Panc1 (cell line): ENCODE measurements at regions not wholly inside any gene's neighbourhood (a gene's known extent, or its start where the extent isn't known, plus 50 kb on each side); places are given as distances from the start of the nearest gene placed in this dataset.

Experiments used
- TF ChIP-seq, protein P1 (sequence below): fragments of 450-650 bp; IDR thresholded peaks from 2 replicates; pipeline ENCODE4 v1.5.1; 2017; ENCODE audit warnings: mild to moderate bottlenecking
- TF ChIP-seq, protein P2 (sequence below), 2 experiments: IDR thresholded peaks; 2 replicates each; pipeline ENCODE4 v1.6.1; 2011 to 2012; ENCODE audit warnings: low read depth in 2 of 2, control low read depth in 1 of 2, low read length in 1 of 2, mild to moderate bottlenecking in 1 of 2, moderate library complexity in 1 of 2; ENCODE audit not compliant: insufficient read depth in 1 of 2

DNA sequence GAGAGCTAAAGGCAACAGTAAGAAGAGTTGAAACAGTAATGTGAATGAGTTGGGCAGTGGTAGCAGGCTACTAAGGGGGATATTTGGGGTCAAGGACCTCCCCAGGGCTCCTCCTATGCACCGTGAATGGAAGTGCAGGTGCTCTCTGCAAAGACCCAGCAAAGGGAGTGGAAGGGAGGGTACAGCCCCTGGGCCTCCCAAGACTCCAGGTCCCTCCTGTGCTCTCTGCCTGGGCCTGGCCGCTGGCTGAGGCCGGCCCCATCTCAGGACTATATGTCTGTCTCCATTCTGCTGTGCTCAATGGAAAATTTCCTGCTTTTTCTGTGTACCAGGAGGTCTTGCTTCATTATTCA lies 372.1 kb upstream of the MKI67 start:
- TF ChIP-seq, protein P1, sequence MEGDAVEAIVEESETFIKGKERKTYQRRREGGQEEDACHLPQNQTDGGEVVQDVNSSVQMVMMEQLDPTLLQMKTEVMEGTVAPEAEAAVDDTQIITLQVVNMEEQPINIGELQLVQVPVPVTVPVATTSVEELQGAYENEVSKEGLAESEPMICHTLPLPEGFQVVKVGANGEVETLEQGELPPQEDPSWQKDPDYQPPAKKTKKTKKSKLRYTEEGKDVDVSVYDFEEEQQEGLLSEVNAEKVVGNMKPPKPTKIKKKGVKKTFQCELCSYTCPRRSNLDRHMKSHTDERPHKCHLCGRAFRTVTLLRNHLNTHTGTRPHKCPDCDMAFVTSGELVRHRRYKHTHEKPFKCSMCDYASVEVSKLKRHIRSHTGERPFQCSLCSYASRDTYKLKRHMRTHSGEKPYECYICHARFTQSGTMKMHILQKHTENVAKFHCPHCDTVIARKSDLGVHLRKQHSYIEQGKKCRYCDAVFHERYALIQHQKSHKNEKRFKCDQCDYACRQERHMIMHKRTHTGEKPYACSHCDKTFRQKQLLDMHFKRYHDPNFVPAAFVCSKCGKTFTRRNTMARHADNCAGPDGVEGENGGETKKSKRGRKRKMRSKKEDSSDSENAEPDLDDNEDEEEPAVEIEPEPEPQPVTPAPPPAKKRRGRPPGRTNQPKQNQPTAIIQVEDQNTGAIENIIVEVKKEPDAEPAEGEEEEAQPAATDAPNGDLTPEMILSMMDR = no peak
- TF ChIP-seq, protein P2, sequence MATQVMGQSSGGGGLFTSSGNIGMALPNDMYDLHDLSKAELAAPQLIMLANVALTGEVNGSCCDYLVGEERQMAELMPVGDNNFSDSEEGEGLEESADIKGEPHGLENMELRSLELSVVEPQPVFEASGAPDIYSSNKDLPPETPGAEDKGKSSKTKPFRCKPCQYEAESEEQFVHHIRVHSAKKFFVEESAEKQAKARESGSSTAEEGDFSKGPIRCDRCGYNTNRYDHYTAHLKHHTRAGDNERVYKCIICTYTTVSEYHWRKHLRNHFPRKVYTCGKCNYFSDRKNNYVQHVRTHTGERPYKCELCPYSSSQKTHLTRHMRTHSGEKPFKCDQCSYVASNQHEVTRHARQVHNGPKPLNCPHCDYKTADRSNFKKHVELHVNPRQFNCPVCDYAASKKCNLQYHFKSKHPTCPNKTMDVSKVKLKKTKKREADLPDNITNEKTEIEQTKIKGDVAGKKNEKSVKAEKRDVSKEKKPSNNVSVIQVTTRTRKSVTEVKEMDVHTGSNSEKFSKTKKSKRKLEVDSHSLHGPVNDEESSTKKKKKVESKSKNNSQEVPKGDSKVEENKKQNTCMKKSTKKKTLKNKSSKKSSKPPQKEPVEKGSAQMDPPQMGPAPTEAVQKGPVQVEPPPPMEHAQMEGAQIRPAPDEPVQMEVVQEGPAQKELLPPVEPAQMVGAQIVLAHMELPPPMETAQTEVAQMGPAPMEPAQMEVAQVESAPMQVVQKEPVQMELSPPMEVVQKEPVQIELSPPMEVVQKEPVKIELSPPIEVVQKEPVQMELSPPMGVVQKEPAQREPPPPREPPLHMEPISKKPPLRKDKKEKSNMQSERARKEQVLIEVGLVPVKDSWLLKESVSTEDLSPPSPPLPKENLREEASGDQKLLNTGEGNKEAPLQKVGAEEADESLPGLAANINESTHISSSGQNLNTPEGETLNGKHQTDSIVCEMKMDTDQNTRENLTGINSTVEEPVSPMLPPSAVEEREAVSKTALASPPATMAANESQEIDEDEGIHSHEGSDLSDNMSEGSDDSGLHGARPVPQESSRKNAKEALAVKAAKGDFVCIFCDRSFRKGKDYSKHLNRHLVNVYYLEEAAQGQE (IDR thresholded peaks at IDR 0.05; ENCODE audit: insufficient read depth in 1 of 2, low read depth in 2 of 2, low read length in 1 of 2) = no peak
